ENCODE measurements at regions not wholly inside any gene's neighbourhood (a gene's known extent, or its start where the extent isn't known, plus 50 kb on each side); places are given as distances from the start of the nearest gene placed in this dataset.
"Not testable (repeated sequence)": the region's sequence is repeated elsewhere in the genome, so short reads cannot be mapped to it uniquely, and the experiment has no call there.

GRCh38 chr12:54112336-54112735 is 58.7 kb downstream of the HOXC4 start:
- TF ChIP-seq FOXP1 (CRISPR knock-in tag; IDR thresholded peaks at IDR 0.05; ENCODE audit: borderline replicate concordance); CTCF (IDR thresholded peaks at IDR 0.05); GRHL2 (CRISPR knock-in tag; IDR thresholded peaks at IDR 0.05; ENCODE audit: insufficient replicate concordance, severe bottlenecking); ATF2 (CRISPR knock-in tag; IDR thresholded peaks at IDR 0.05; ENCODE audit: borderline replicate concordance, low read depth): not testable (repeated sequence)

All from WTC11 (cell line).